Ureter (tissue), 1 donor: ENCODE measurements at regions not wholly inside any gene's neighbourhood (a gene's known extent, or its start where the extent isn't known, plus 50 kb on each side); places are given as distances from the start of the nearest gene placed in this dataset.
"Not testable (repeated sequence)": the region's sequence is repeated elsewhere in the genome, so short reads cannot be mapped to it uniquely, and the experiment has no call there.

Experiments
- DNase-seq: peaks from one replicate; pipeline ENCODE4 v3.0.0-alpha.2; 2020; ENCODE audit warnings: low spot score
- donor health status: DM: yes; HTN: yes; CAD: no.

- DNase-seq, result no peak
These were observed 85.0 kb upstream of the KIF5B start for GRCh38 chr10:32141018-32141807.

GRCh38 chr10:32140403-32140802, 84.2 kb upstream of the KIF5B start:
- DNase-seq, result no peak

- DNase-seq, result peak; percentile 89
These were observed 83.2 kb upstream of the KIF5B start for GRCh38 chr10:32139223-32140073.

GRCh38 chr10:32136927-32137326, 80.7 kb upstream of the KIF5B start:
- DNase-seq, result not testable (repeated sequence)

- not testable (repeated sequence) for DNase-seq
These were observed 79.6 kb upstream of the KIF5B start for GRCh38 chr10:32135796-32136195.

- DNase-seq, result no peak
These were observed 76.2 kb upstream of the KIF5B start for GRCh38 chr10:32132357-32132946.

- DNase-seq, result no peak
These were observed 75.2 kb upstream of the KIF5B start for GRCh38 chr10:32131388-32131787.

- no peak for DNase-seq
These were observed 74.6 kb upstream of the KIF5B start for GRCh38 chr10:32130788-32131187.

GRCh38 chr10:32125023-32125422, 68.8 kb upstream of the KIF5B start:
- no peak for DNase-seq

- DNase-seq, result no peak
These were observed 66.8 kb upstream of the KIF5B start for GRCh38 chr10:32123021-32123420.

GRCh38 chr10:32121648-32122047, 65.4 kb upstream of the KIF5B start:
- DNase-seq, result no peak

- no peak for DNase-seq
These were observed 63.9 kb upstream of the KIF5B start for GRCh38 chr10:32120147-32120546.

GRCh38 chr10:32114508-32114907, 58.3 kb upstream of the KIF5B start:
- DNase-seq, result no peak

- no peak for DNase-seq
These were observed 55.8 kb upstream of the KIF5B start for GRCh38 chr10:32112055-32112454.

- DNase-seq, result no peak
These were observed 55.4 kb upstream of the KIF5B start for GRCh38 chr10:32111585-32111984.

- no peak for DNase-seq
These were observed 54.6 kb upstream of the KIF5B start for GRCh38 chr10:32110790-32111189.

- DNase-seq, result no peak
These were observed 53.4 kb upstream of the KIF5B start for GRCh38 chr10:32109603-32110002.
